Breast epithelium (tissue), 4 donors: ENCODE measurements at regions not wholly inside any gene's neighbourhood (a gene's known extent, or its start where the extent isn't known, plus 50 kb on each side); places are given as distances from the start of the nearest gene placed in this dataset.

Experiments used
- DNase-seq, 2 donors: peaks; one replicate each; pipeline ENCODE4 v3.0.0-alpha.2; 2019; ENCODE audit warnings: low spot score in 2 of 2
- H3K27ac ChIP-seq, 2 donors: fragments of 200-600 bp; sonication (generic) in 1 of 2; one replicate each; pipeline ENCODE4 v1.5.1; 2016 to 2019; ENCODE audit warnings: mild to moderate bottlenecking in 1 of 2
- H3K27me3 ChIP-seq, 2 donors: fragments of 200-600 bp; sonication (generic) in 1 of 2; one replicate each; pipeline versions ENCODE4 v1.5.1 to v1.6.0; 2017 to 2019; ENCODE audit warnings: control low read depth in 1 of 2, mild to moderate bottlenecking in 1 of 2
- H3K36me3 ChIP-seq: fragments of 200-600 bp; one replicate; pipeline ENCODE4 v1.5.1; 2019
- H3K4me1 ChIP-seq, 2 donors: fragments of 200-600 bp; sonication (generic); one replicate each; pipeline ENCODE4 v1.5.1; 2016 to 2019; ENCODE audit warnings: control low read depth in 1 of 2
- H3K4me3 ChIP-seq, 3 donors: fragments of 200-600 bp; sonication (generic); 1 replicate in 2 of 3; 2 replicates in 1 of 3; pipeline ENCODE4 v1.5.1; 2016 to 2019; ENCODE audit warnings: mild to moderate bottlenecking in 3 of 3, moderate library complexity in 2 of 3
- H3K9me3 ChIP-seq, 2 donors: fragments of 200-600 bp; sonication (generic) in 1 of 2; one replicate each; pipeline ENCODE4 v1.5.1; 2016 to 2019; ENCODE audit warnings: control low read depth in 1 of 2
- POLR2A ChIP-seq: fragments of 450-650 bp; IDR thresholded peaks from one replicate; pipeline ENCODE4 v1.6.1; 2016; ENCODE audit warnings: antibody characterized with exemption, mild to moderate bottlenecking, moderate library complexity
- POLR2AphosphoS5 ChIP-seq, 3 donors: sonication (generic); formaldehyde crosslinking; IDR thresholded peaks; one replicate each; pipeline ENCODE4 v1.6.1; 2017; ENCODE audit warnings: antibody characterized with exemption in 3 of 3
- intact Hi-C: fragments of 100-400 bp; cut with DNase I; formaldehyde crosslinking; loops from one replicate; pipeline ENCODE4 v1.15.1; 2023; ENCODE audit warnings: low total_unique reads
- TF ChIP-seq, protein P1 (sequence below), 3 donors: fragments of 450-650 bp; IDR thresholded peaks; one replicate each; pipeline ENCODE4 v1.5.1; 2016 to 2017; ENCODE audit warnings: antibody characterized with exemption in 3 of 3, mild to moderate bottlenecking in 3 of 3, moderate library complexity in 3 of 3

DNA sequence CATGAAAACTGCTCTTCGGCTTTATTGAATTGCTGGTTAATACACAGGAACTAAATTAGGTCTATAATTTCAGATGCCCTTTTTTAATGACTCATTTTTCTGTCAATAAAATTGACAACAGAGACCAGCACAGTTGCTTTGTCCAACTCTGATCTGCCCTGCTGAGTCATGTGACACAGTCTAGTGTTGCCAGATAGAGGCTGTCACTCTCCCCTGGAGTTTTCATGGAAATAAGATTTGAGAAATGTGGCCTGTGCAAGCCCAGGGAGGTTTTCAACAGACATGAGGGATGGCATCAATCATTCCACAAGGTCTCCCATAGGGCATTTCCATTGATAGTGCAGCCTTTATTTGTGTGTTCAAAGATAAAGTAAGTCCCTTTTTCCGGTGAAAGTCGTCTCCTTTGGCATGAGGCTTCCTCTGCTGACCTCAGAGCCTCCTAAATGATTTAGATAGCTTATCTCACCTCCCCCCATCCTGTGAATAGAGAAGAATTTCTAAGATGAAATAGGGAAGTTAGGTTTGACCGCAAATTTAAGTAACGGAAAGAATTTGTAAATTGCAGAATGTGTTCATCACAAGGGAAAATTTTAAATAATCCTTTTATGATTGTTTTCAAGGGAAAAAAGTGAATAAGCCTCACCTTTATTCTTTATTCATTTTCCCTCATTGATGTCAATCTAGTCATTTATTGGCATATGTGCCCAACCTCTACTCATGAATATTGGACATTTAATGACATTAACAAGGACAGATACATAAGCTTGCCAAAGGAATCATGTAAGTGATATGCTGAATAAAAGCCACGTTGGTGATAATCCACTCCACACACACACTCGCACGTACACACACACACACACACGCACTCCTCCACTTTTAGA is 277.7 kb downstream of the ADGB start:
- DNase-seq: no peak
- no peaks in the 10 kb centered on the region for H3K9me3 ChIP-seq
- no peak overlapping the region for H3K27ac ChIP-seq
- intact Hi-C loops: no loop called here
- no peaks in the 10 kb centered on the region for H3K27me3 ChIP-seq
- no peaks in the 10 kb centered on the region for H3K36me3 ChIP-seq
- TF ChIP-seq POLR2A: no peak
- TF ChIP-seq, protein P1, sequence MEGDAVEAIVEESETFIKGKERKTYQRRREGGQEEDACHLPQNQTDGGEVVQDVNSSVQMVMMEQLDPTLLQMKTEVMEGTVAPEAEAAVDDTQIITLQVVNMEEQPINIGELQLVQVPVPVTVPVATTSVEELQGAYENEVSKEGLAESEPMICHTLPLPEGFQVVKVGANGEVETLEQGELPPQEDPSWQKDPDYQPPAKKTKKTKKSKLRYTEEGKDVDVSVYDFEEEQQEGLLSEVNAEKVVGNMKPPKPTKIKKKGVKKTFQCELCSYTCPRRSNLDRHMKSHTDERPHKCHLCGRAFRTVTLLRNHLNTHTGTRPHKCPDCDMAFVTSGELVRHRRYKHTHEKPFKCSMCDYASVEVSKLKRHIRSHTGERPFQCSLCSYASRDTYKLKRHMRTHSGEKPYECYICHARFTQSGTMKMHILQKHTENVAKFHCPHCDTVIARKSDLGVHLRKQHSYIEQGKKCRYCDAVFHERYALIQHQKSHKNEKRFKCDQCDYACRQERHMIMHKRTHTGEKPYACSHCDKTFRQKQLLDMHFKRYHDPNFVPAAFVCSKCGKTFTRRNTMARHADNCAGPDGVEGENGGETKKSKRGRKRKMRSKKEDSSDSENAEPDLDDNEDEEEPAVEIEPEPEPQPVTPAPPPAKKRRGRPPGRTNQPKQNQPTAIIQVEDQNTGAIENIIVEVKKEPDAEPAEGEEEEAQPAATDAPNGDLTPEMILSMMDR (IDR thresholded peaks at IDR 0.05): no peak
- TF ChIP-seq POLR2AphosphoS5 (IDR thresholded peaks at IDR 0.05): no peak
- no peak overlapping the region for H3K4me3 ChIP-seq
- H3K4me1 ChIP-seq: no peaks in the 10 kb centered on the region

DNA sequence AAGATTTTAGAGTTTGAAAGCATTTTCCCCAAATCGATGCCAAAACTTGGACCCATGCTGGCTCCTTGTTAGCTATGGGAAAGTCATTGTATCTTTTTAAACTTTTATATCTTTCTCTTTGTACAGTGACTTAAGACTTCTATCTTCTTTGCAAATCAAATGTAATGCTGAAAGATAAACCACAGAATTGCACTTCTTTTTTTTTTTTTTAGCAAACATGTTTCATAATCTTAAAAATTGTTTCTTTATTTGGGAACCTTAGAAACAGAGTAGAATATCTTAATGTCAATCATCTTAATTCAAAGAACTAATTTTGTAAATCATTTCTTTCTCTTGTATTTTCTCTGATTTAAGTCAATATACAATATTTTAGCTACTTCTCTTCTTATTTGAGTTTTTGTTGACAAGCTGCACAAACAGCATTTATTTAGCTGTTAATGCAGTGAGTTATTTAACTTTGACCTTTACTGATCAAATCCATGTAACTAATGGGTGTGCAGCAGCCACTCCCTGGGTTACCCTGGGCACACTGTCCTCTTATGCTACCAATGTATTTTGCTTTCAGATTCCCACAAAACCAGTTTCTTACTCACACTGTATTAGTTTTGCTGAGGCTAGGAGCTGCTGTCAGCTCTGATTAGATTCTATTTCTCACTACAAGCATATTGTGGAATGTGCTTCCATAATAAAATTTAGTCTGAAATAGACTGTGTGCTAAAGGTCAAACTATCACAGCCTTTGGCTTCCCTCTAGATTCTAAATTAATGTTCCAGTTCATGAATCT is 279.6 kb downstream of the ADGB start:
- DNase-seq: no peak
- intact Hi-C loops: no loop called here
- Histone ChIP-seq H3K4me3 (no peak overlapping the region), H3K27me3 (no peaks in the 10 kb centered on the region), H3K9me3 (no peaks in the 10 kb centered on the region), H3K27ac (no peak overlapping the region), H3K4me1 (no peaks in the 10 kb centered on the region), H3K36me3 (no peaks in the 10 kb centered on the region)
- no peak for TF ChIP-seq POLR2AphosphoS5 (IDR thresholded peaks at IDR 0.05)
- TF ChIP-seq POLR2A: no peak
- TF ChIP-seq, protein P1 (IDR thresholded peaks at IDR 0.05): no peak

DNA sequence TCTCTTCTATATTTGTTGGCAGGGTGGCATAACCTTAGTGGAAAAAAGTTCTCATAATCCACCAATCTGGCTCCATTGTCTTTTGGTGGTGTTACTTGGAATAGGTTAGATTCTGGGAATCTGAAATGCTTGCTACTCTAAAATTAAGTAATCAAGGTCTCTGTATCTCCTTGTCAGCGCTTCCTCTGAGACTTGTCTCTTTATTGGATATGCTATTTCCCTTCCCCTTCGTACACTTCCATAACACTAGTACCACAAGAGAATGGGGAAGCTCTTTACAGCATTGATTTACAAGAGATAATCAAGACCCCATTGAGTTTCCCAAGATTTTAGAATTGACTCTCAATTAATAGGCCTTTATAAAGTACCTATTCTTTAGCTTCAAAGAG is 280.2 kb downstream of the ADGB start:
- H3K4me3 ChIP-seq: no peak overlapping the region
- H3K36me3 ChIP-seq: no peaks in the 10 kb centered on the region
- TF ChIP-seq, protein P1 (IDR thresholded peaks at IDR 0.05): no peak
- TF ChIP-seq POLR2A (no peak), POLR2AphosphoS5 (IDR thresholded peaks at IDR 0.05) (no peak)
- H3K9me3 ChIP-seq: no peaks in the 10 kb centered on the region
- no peak for DNase-seq
- no peaks in the 10 kb centered on the region for H3K27me3 ChIP-seq
- no peaks in the 10 kb centered on the region for H3K4me1 ChIP-seq
- intact Hi-C loops: no loop called here
- no peak overlapping the region for H3K27ac ChIP-seq

DNA sequence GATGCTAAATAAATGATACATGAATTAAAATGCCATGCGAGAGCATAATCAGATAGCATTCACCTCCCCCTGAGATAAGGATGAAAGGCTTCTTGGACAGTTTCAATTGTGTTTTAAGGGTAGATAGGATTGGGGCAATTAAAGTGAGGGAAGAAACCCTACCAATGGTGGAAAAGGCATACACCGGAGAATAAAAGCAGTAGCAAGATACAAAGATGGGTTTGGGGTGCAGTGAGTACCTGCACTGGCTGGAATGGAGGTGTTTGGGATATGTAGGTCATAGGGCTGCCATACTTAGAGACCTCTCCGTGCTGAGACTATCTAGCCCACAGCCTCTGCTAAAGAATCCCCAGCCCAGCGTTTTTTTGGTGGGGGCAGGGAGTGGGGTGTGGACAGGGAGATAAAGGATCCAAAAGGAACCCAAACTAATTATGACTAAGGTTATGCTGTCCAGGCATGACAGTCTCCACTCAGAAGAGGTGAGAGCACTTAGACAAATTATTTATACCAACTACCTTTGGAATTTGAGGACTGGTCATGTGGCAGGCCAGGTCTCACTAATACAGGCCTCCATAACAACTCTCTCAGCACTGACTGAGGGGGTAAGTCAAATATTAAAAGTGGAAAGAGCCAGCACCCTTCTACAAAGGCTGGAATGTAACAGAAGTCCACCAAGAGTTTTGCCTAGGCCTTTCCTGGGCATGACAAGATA is 280.8 kb downstream of the ADGB start:
- intact Hi-C loops: no loop called here
- H3K4me1 ChIP-seq: no peaks in the 10 kb centered on the region
- TF ChIP-seq, protein P1 (IDR thresholded peaks at IDR 0.05): no peak
- TF ChIP-seq POLR2A (no peak), POLR2AphosphoS5 (IDR thresholded peaks at IDR 0.05) (no peak)

More for the DNA sequence above, 280.8 kb downstream of the ADGB start:
- Histone ChIP-seq H3K9me3 (no peaks in the 10 kb centered on the region), H3K4me3 (no peak overlapping the region), H3K27ac (no peak overlapping the region), H3K27me3 (no peaks in the 10 kb centered on the region), H3K36me3 (no peaks in the 10 kb centered on the region)
- DNase-seq: no peak
